ENCODE measurements at regions not wholly inside any gene's neighbourhood (a gene's known extent, or its start where the extent isn't known, plus 50 kb on each side); places are given as distances from the start of the nearest gene placed in this dataset.
"Not testable (repeated sequence)": the region's sequence is repeated elsewhere in the genome, so short reads cannot be mapped to it uniquely, and the experiment has no call there.

- intact Hi-C loops (cut with DNase I): no loop called here
- TF ChIP-seq, protein P1, sequence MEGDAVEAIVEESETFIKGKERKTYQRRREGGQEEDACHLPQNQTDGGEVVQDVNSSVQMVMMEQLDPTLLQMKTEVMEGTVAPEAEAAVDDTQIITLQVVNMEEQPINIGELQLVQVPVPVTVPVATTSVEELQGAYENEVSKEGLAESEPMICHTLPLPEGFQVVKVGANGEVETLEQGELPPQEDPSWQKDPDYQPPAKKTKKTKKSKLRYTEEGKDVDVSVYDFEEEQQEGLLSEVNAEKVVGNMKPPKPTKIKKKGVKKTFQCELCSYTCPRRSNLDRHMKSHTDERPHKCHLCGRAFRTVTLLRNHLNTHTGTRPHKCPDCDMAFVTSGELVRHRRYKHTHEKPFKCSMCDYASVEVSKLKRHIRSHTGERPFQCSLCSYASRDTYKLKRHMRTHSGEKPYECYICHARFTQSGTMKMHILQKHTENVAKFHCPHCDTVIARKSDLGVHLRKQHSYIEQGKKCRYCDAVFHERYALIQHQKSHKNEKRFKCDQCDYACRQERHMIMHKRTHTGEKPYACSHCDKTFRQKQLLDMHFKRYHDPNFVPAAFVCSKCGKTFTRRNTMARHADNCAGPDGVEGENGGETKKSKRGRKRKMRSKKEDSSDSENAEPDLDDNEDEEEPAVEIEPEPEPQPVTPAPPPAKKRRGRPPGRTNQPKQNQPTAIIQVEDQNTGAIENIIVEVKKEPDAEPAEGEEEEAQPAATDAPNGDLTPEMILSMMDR (IDR thresholded peaks at IDR 0.05): no peak
- no peak for DNase-seq (ENCODE audit: low spot score in 2 of 2)
- Histone ChIP-seq H3K27ac (no peak overlapping the region), H3K4me3 (no peak overlapping the region), H3K4me1 (no peaks in the 10 kb centered on the region), H3K9me3 (no peaks in the 10 kb centered on the region), H3K27me3 (no peaks in the 10 kb centered on the region), H3K36me3 (no peaks in the 10 kb centered on the region)
Measured at GRCh38 chr18:64742898-64743297, 594.0 kb upstream of the LINC00305 start.

DNA sequence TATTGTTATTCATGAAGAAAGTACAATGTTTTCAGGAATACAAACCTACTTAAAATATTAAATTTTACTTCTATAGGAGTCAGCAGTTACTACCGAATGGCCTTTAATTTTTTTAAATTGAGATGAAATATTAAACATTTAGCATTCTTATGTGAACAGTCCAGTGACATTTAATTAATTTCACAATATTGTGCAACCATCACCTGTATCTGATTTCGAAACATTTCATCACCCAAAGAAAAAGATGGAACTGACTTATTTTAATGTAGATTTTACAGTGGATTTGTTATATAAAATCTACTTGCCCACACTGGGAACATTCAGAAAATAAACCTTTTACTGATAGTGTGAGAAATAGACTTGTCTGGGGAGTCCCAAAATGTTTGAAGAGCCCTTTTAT, 585.2 kb upstream of the LINC00305 start:
- Histone ChIP-seq H3K36me3 (no peaks in the 10 kb centered on the region), H3K4me1 (no peaks in the 10 kb centered on the region), H3K27ac (no peak overlapping the region), H3K27me3 (no peaks in the 10 kb centered on the region), H3K9me3 (no peaks in the 10 kb centered on the region), H3K4me3 (no peak overlapping the region)
- intact Hi-C loops (cut with DNase I): no loop called here
- TF ChIP-seq, protein P1 (IDR thresholded peaks at IDR 0.05): no peak
- DNase-seq (ENCODE audit: low spot score in 2 of 2): no peak

- DNase-seq (ENCODE audit: low spot score in 2 of 2); H3K4me3 ChIP-seq; H3K4me1 ChIP-seq; H3K36me3 ChIP-seq; H3K9me3 ChIP-seq; H3K27me3 ChIP-seq; intact Hi-C loops (cut with DNase I); H3K27ac ChIP-seq: not testable (repeated sequence)
Measured at GRCh38 chr18:64725657-64726056, 576.8 kb upstream of the LINC00305 start.

DNA sequence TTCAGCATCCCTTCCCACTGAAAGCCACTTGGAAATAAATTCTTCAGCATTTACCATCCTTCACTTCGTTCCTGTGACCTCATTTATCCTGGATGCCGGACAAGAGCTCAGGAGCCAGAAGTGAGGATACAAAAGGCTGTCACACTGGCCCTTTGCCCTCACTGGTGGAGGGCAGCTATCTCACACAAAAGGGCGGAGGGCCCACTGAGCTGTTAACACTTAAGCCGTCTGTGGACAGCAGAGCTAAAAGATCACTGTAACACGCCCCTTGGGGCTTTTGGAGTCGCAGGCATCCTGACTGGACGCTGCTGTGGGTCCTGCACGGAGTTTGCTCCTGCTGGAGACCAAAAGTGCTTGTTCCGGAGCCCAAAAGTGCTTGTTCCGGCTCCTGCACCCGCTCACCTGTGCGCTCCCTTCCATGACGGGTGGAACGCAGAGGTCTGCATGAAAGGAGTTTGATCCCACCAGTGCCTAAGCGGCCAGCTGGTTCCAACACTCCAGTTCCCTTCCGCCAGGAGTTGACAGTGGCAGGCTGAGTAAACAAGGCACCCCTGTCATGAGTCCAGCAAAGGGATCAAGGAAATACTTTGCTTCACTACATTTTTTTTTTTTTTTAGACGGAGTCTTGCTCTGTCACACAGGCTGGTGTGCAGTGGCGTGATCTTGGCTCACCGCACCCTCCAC, 572.0 kb upstream of the LINC00305 start:
- no peak for DNase-seq (ENCODE audit: low spot score in 2 of 2)
- intact Hi-C loops (cut with DNase I): no loop called here
- H3K36me3 ChIP-seq: no peaks in the 10 kb centered on the region
- H3K9me3 ChIP-seq: no peaks in the 10 kb centered on the region
- H3K4me1 ChIP-seq: no peaks in the 10 kb centered on the region
- H3K27me3 ChIP-seq: no peaks in the 10 kb centered on the region
- TF ChIP-seq, protein P1 (IDR thresholded peaks at IDR 0.05): no peak
- no peak overlapping the region for H3K27ac ChIP-seq
- no peak overlapping the region for H3K4me3 ChIP-seq

GRCh38 chr18:64718808-64719207, 569.9 kb upstream of the LINC00305 start:
- TF ChIP-seq, protein P1 (IDR thresholded peaks at IDR 0.05): no peak
- Histone ChIP-seq H3K4me1 (no peaks in the 10 kb centered on the region), H3K27ac (no peak overlapping the region), H3K4me3 (no peak overlapping the region), H3K27me3 (no peaks in the 10 kb centered on the region), H3K36me3 (no peaks in the 10 kb centered on the region), H3K9me3 (no peaks in the 10 kb centered on the region)
- intact Hi-C loops (cut with DNase I): no loop called here
- DNase-seq (ENCODE audit: low spot score in 2 of 2): no peak

DNA sequence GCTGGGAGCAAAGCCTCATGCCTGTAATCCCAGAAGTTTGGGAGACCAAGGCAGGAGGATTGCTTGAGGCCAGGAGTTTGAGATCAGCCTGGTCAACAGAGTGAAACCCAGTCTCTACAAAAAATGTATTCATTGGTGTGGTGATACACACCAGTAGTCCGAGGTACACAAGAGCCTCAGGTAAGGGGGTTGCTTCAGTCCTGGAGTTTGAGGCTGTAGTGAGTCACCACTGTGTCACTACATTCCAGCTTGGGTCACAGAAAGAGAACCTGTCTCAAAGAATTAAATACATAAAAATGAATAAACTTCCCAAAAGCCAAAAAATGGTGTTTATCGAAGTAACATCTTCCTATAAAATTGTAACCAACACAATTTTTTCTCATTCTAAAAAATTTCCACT, 568.1 kb upstream of the LINC00305 start:
- Histone ChIP-seq H3K4me3 (no peak overlapping the region), H3K4me1 (no peaks in the 10 kb centered on the region), H3K27me3 (no peaks in the 10 kb centered on the region), H3K9me3 (no peaks in the 10 kb centered on the region), H3K36me3 (no peaks in the 10 kb centered on the region), H3K27ac (no peak overlapping the region)
- TF ChIP-seq, protein P1 (IDR thresholded peaks at IDR 0.05): no peak
- intact Hi-C loops (cut with DNase I): no loop called here
- DNase-seq (ENCODE audit: low spot score in 2 of 2): no peak
